ENCODE measurements at regions not wholly inside any gene's neighbourhood (a gene's known extent, or its start where the extent isn't known, plus 50 kb on each side); places are given as distances from the start of the nearest gene placed in this dataset.

DNA sequence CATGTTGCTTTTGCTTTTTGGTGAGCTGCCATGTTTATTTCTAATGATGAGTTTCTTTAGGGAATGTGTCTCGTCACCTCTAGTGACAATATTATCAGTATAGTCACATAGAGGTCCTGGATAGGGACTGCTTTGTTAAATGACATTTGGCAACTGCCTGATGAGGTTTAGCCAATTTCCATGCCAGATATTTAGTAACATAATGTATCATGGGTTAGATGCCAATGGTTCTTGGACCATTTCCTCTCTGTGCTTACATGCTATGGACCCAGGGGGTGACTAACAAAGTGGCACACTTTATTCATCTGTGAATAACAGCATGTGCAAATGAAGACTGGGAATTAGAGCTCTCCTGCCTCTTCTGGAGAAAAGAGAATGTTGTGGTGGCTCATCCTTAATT is 56.2 kb upstream of the RAB27B start:
- TF ChIP-seq EZH2 (IDR thresholded peaks at IDR 0.05), result no peak
- TF ChIP-seq POLR2AphosphoS5 (IDR thresholded peaks at IDR 0.05; ENCODE audit: borderline replicate concordance, low read depth, low read length), result no peak

Data from SK-N-MC (cell line).